Mesendoderm (in vitro differentiated cells): ENCODE measurements at regions not wholly inside any gene's neighbourhood (a gene's known extent, or its start where the extent isn't known, plus 50 kb on each side); places are given as distances from the start of the nearest gene placed in this dataset.

Experiments used
- DNase-seq: peaks from one replicate; pipeline ENCODE4 v3.0.0; 2013
- H2AK5ac ChIP-seq: 2 replicates; pipeline ENCODE4 v1.6.1; 2013; ENCODE audit warnings: low read length, inconsistent platforms
- H2BK120ac ChIP-seq: 2 replicates; pipeline ENCODE4 v1.6.1; 2013; ENCODE audit warnings: low read depth, mild to moderate bottlenecking, low read length, moderate library complexity, mixed read lengths
- H2BK15ac ChIP-seq: replicated peaks from 2 replicates; pipeline ENCODE4 v1.6.1; 2013; ENCODE audit warnings: low read depth, mild to moderate bottlenecking, moderate library complexity
- H2BK5ac ChIP-seq: 2 replicates; pipeline ENCODE4 v1.6.1; 2013; ENCODE audit warnings: low read length, inconsistent platforms
- H3K18ac ChIP-seq: 2 replicates; pipeline ENCODE4 v1.6.1; 2013; ENCODE audit warnings: mild to moderate bottlenecking, low read length, mixed read lengths
- H3K23ac ChIP-seq: one replicate; pipeline ENCODE4 v1.6.1; 2013; ENCODE audit warnings: low read length
- H3K27ac ChIP-seq: 2 replicates; pipeline ENCODE4 v1.5.1; 2013; ENCODE audit warnings: low read depth, mild to moderate bottlenecking, inconsistent platforms, low read length, moderate library complexity
- H3K27me3 ChIP-seq: 2 replicates; pipeline ENCODE4 v1.6.1; 2013; ENCODE audit warnings: low read length, control low read depth, mild to moderate bottlenecking, inconsistent platforms; ENCODE audit not compliant: insufficient read depth, poor library complexity
- H3K36me3 ChIP-seq: 2 replicates; pipeline ENCODE4 v1.6.1; 2013; ENCODE audit warnings: low read length, inconsistent platforms; ENCODE audit not compliant: control insufficient read depth, insufficient read depth
- H3K4ac ChIP-seq: one replicate; pipeline ENCODE4 v1.6.1; 2013; ENCODE audit warnings: low read depth, mild to moderate bottlenecking, low read length, moderate library complexity
- H3K4me1 ChIP-seq: 2 replicates; pipeline ENCODE4 v1.6.1; 2013; ENCODE audit warnings: low read depth, low read length, inconsistent platforms; ENCODE audit not compliant: control insufficient read depth
- H3K4me2 ChIP-seq: 2 replicates; pipeline ENCODE4 v1.6.1; 2013; ENCODE audit warnings: low read length
- H3K4me3 ChIP-seq: 2 replicates; pipeline ENCODE4 v1.5.1; 2013; ENCODE audit warnings: mild to moderate bottlenecking, low read length
- H3K56ac ChIP-seq: one replicate; pipeline ENCODE4 v1.6.1; 2013; ENCODE audit warnings: low read length
- H3K79me1 ChIP-seq: 2 replicates; pipeline ENCODE4 v1.6.1; 2013; ENCODE audit warnings: low read length, inconsistent platforms
- H3K79me2 ChIP-seq: 2 replicates; pipeline ENCODE4 v1.6.1; 2013; ENCODE audit warnings: mild to moderate bottlenecking, low read length; ENCODE audit not compliant: control insufficient read depth, insufficient read depth
- H3K9ac ChIP-seq: 2 replicates; pipeline ENCODE4 v1.6.1; 2013; ENCODE audit warnings: low read length, inconsistent platforms
- H4K5ac ChIP-seq: one replicate; pipeline ENCODE4 v1.6.1; 2013; ENCODE audit warnings: low read length
- H4K8ac ChIP-seq: one replicate; pipeline ENCODE4 v1.6.1; 2013; ENCODE audit warnings: low read depth, mild to moderate bottlenecking, control low read depth, low read length, moderate library complexity
- WGBS: extraction: QIAGEN DNeasy Blood & Tissue Kit; methylation state at CpG from one replicate; pipeline ENCODE4 v1.1.7; 2013; ENCODE audit warnings: low lambda C conversion rate, missing lambda C conversion rate; ENCODE audit not compliant: insufficient coverage; ENCODE audit errors: extremely low coverage; 5-methylcytosine and 5-hydroxymethylcytosine counted together

DNA sequence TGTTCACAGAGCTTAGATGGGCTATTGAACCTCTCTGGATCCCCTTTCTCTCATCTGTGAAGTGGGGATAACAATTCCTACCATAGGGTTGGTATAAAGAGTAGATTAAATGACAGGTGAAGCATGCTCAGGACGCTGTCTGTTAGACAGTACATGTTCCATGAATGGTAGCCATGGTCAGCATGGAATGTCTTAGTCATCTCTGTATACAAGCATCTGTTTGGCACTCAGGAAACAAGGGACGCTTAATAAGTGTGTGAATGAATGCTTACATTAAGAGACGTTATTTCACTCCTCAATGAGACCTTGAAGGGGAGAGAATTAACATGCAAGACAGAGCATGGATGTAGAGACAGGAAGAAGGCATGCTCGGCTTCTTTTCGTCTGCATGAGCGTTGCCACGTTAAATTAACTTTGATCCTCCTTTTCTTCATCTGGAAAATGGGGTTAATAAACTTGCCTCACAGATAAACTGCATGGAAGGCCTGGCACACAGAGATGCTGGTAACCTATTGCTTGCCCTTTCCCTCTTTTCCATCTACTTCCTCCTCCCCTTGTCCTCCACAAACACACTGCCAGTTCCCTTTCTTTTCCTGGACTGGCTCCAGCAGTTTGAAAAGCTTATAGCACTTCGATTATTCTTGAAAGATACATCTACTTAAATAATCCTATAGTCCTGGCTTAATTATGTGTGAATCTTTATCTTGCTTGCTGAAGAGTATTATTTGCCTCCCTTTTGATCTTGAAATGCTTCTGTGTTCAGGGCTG is 267.2 kb upstream of the MTNR1B start:
- Histone ChIP-seq H3K4ac (no peak overlapping the region), H2AK5ac (no peak overlapping the region), H3K27me3 (no peaks in the 10 kb centered on the region), H3K79me1 (no peaks in the 10 kb centered on the region), H2BK5ac (no peak overlapping the region), H3K23ac (no peak overlapping the region), H2BK120ac (no peak overlapping the region), H3K56ac (no peak overlapping the region), H3K36me3 (no peaks in the 10 kb centered on the region), H3K4me3 (no peak overlapping the region), H3K18ac (no peak overlapping the region), H3K9ac (no peak overlapping the region), H3K79me2 (no peaks in the 10 kb centered on the region), H2BK15ac (no peak overlapping the region), H3K27ac (no peak overlapping the region), H3K4me2 (no peak overlapping the region), H4K8ac (no peak overlapping the region), H4K5ac (no peak overlapping the region), H3K4me1 (no peaks in the 10 kb centered on the region)
- no peak for DNase-seq
- no CpG with 5 or more reads among the region's 8 CpGs for WGBS

DNA sequence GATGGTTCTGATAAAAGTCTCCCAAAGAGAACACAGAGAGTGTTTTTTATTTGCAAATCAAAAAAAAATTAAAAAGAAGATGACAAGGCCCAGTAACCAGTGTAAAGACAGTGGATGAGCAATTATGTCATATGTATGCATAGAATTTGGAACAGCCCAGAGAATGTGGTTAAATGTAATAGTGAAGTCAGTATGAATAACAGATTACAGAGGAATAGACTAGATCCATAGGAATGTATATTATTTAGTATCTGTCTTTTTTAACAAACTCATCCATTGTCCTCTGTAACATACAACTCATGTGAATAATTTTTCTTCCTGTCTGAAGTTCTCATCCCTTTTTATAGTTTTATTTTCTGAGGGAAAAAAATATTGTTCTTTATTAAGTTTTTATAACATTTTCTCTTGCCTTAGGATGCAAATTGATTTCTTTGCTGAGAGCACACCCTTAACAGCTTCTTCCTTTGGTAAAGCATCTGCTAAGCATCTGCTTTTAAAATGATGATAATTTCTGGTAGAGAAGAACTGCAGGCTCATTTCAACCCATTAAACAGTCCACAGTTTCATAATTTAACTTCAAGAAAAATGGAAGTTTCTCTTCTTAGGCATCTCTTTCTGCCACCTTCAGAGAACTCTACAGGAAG is 266.5 kb upstream of the MTNR1B start:
- H2AK5ac ChIP-seq, result no peak overlapping the region
- H3K23ac ChIP-seq, result no peak overlapping the region
- H2BK120ac ChIP-seq, result no peak overlapping the region
- H3K18ac ChIP-seq, result no peak overlapping the region
- H4K5ac ChIP-seq, result no peak overlapping the region
- no peak overlapping the region for H3K9ac ChIP-seq
- no peaks in the 10 kb centered on the region for H3K27me3 ChIP-seq
- H4K8ac ChIP-seq, result no peak overlapping the region
- no peak overlapping the region for H2BK15ac ChIP-seq
- no peak overlapping the region for H3K4me3 ChIP-seq
- no peaks in the 10 kb centered on the region for H3K36me3 ChIP-seq
- no peaks in the 10 kb centered on the region for H3K4me1 ChIP-seq
- no peak overlapping the region for H3K56ac ChIP-seq
- H3K4ac ChIP-seq, result no peak overlapping the region
- H3K79me1 ChIP-seq, result no peaks in the 10 kb centered on the region
- H2BK5ac ChIP-seq, result no peak overlapping the region
- H3K79me2 ChIP-seq, result no peaks in the 10 kb centered on the region
- H3K4me2 ChIP-seq, result no peak overlapping the region
- H3K27ac ChIP-seq, result no peak overlapping the region
- DNase-seq, result no peak

GRCh38 chr11:92703449-92703830 is 266.0 kb upstream of the MTNR1B start:
- Histone ChIP-seq H3K27me3 (no peaks in the 10 kb centered on the region), H3K4me1 (no peaks in the 10 kb centered on the region), H3K79me2 (no peaks in the 10 kb centered on the region), H2BK120ac (no peak overlapping the region), H2AK5ac (no peak overlapping the region), H4K5ac (no peak overlapping the region), H2BK5ac (no peak overlapping the region), H3K4ac (no peak overlapping the region), H3K56ac (no peak overlapping the region), H3K27ac (no peak overlapping the region), H3K23ac (no peak overlapping the region), H3K9ac (no peak overlapping the region), H4K8ac (no peak overlapping the region), H2BK15ac (no peak overlapping the region), H3K79me1 (no peaks in the 10 kb centered on the region), H3K36me3 (no peaks in the 10 kb centered on the region), H3K18ac (no peak overlapping the region), H3K4me2 (no peak overlapping the region), H3K4me3 (no peak overlapping the region)
- no CpG with 5 or more reads among the region's 3 CpGs for WGBS
- no peak for DNase-seq

DNA sequence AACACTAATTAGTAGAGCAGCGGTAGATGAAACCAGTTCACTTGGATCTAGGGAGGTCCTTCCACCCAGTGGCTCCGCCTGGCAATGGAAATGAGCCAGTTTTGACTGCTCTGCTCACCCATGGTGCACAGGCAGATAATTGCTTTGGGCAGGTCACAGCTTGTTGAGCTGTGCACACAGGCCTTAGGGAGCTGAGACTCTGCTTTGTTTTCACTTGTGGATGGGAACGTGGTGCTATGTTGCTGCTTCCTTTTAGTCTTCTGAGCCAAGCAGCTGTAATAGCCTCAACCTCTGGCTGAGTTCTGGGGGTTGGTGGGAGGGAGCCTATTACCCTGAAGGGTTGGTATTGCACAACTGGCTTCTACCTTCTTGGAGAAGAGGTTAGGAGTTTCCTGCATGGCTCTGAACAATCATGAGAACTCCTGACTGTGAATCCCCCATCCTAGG is 262.3 kb upstream of the MTNR1B start:
- no peak overlapping the region for H3K27ac ChIP-seq
- H2BK5ac ChIP-seq, result no peak overlapping the region
- no peak overlapping the region for H3K56ac ChIP-seq
- no peak overlapping the region for H2BK15ac ChIP-seq
- no peak overlapping the region for H3K18ac ChIP-seq
- WGBS, result no CpG with 5 or more reads among the region's 3 CpGs
- no peak overlapping the region for H2AK5ac ChIP-seq
- no peak overlapping the region for H3K23ac ChIP-seq
- no peaks in the 10 kb centered on the region for H3K27me3 ChIP-seq
- H4K5ac ChIP-seq, result no peak overlapping the region
- no peak overlapping the region for H3K4me2 ChIP-seq
- H2BK120ac ChIP-seq, result no peak overlapping the region
- no peak overlapping the region for H3K9ac ChIP-seq
- H3K36me3 ChIP-seq, result no peaks in the 10 kb centered on the region
- no peaks in the 10 kb centered on the region for H3K79me2 ChIP-seq
- no peaks in the 10 kb centered on the region for H3K4me1 ChIP-seq
- no peaks in the 10 kb centered on the region for H3K79me1 ChIP-seq
- no peak overlapping the region for H3K4ac ChIP-seq
- no peak overlapping the region for H3K4me3 ChIP-seq
- no peak overlapping the region for H4K8ac ChIP-seq
- DNase-seq, result no peak

GRCh38 chr11:92707665-92708064 is 261.8 kb upstream of the MTNR1B start:
- Histone ChIP-seq H3K4me3 (no peak overlapping the region), H2BK120ac (no peak overlapping the region), H3K4me2 (no peak overlapping the region), H3K56ac (no peak overlapping the region), H3K9ac (no peak overlapping the region), H4K5ac (no peak overlapping the region), H4K8ac (no peak overlapping the region), H2BK5ac (no peak overlapping the region), H3K4ac (no peak overlapping the region), H3K23ac (no peak overlapping the region), H3K4me1 (no peaks in the 10 kb centered on the region), H3K79me1 (no peaks in the 10 kb centered on the region), H2AK5ac (no peak overlapping the region), H3K18ac (no peak overlapping the region), H3K27ac (no peak overlapping the region), H2BK15ac (no peak overlapping the region), H3K27me3 (no peaks in the 10 kb centered on the region), H3K79me2 (no peaks in the 10 kb centered on the region), H3K36me3 (no peaks in the 10 kb centered on the region)
- no peak for DNase-seq
- no CpG with 5 or more reads among the region's 1 CpG for WGBS

DNA sequence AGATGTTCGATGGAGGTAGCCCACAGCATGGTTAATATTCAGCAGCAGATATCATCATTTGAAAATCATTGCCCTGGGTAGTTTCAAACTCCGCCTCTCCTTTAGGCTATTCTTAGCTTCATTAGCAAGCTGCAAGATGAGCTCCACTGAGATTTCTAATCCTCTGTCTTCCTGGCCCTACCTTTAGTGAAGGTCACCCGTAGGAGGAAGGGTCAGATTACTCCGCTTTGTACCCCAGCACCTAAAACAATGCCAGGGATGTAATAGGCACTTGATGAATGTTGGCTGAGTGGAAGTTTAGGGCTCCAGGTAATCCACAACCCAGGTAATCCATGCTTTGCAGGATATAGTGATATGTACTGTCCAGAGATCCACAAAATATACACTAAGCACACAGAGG is 260.1 kb upstream of the MTNR1B start:
- H3K4ac ChIP-seq, result no peak overlapping the region
- no peak overlapping the region for H3K27ac ChIP-seq
- no peak overlapping the region for H3K18ac ChIP-seq
- no peaks in the 10 kb centered on the region for H3K79me1 ChIP-seq
- H4K5ac ChIP-seq, result no peak overlapping the region
- H3K4me2 ChIP-seq, result no peak overlapping the region
- no peak overlapping the region for H3K9ac ChIP-seq
- H3K56ac ChIP-seq, result no peak overlapping the region
- no peak overlapping the region for H2BK120ac ChIP-seq
- H3K27me3 ChIP-seq, result no peaks in the 10 kb centered on the region
- H3K36me3 ChIP-seq, result no peaks in the 10 kb centered on the region
- no peak overlapping the region for H2AK5ac ChIP-seq
- no peak for DNase-seq
- H3K79me2 ChIP-seq, result no peaks in the 10 kb centered on the region
- no peak overlapping the region for H2BK5ac ChIP-seq
- H4K8ac ChIP-seq, result no peak overlapping the region
- no CpG with 5 or more reads among the region's 4 CpGs for WGBS
- H3K4me1 ChIP-seq, result no peaks in the 10 kb centered on the region
- H3K23ac ChIP-seq, result no peak overlapping the region
- no peak overlapping the region for H2BK15ac ChIP-seq
- H3K4me3 ChIP-seq, result no peak overlapping the region
